GM21529 (cell line): ENCODE measurements at regions not wholly inside any gene's neighbourhood (a gene's known extent, or its start where the extent isn't known, plus 50 kb on each side); places are given as distances from the start of the nearest gene placed in this dataset.

ENCODE experiments used
- ATAC-seq: cut with Tn5 transposase; IDR thresholded peaks from one replicate; pipeline ENCODE4 v1.9.1; 2021; ENCODE audit not compliant: unreplicated experiment

- no peak for ATAC-seq
Observed at GRCh38 chr18:8536231-8536630, 73.0 kb upstream of the RAB12 start.

GRCh38 chr18:8536922-8537321, 72.3 kb upstream of the RAB12 start:
- no peak for ATAC-seq

- no peak for ATAC-seq
Observed at GRCh38 chr18:8537400-8537799, 71.8 kb upstream of the RAB12 start.

DNA sequence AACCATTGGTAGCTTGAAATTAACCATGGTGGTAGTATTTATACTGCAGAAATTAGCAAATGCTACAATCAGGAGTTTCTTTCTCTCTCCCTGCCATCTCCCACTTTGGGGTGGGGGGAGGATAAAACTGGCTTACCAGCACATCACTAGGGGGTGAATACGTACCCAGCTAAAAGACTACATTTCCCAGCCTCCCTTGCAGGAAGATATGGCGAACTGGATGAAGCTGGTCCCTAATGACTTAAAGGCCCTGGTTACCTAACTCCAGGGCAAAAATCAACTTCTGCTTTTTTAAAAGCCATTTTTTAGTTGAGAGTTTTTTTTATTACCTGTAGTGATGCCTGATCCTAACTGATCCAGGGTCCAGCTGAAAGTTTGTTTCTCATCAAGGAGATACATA, 70.3 kb upstream of the RAB12 start:
- no peak for ATAC-seq

DNA sequence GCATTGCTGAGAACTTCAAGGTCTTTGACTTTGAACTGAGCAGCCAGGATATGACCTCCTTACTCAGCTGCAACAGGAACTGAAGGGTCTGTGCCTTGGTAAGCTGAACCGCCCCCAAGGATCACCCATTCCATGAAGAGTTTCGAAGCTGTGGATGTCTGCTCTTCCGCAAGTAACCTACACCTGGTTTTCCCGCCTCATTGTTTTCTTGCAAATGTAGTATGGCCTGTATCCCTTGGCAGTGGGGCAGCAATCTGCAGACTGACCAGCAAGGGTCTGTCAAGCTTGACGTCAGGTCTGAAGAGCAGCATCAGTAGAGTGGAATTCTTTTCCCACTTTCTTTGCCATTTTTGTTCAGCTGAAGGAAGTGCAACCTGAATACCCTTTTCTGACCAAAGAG, 62.6 kb upstream of the RAB12 start:
- no peak for ATAC-seq

DNA sequence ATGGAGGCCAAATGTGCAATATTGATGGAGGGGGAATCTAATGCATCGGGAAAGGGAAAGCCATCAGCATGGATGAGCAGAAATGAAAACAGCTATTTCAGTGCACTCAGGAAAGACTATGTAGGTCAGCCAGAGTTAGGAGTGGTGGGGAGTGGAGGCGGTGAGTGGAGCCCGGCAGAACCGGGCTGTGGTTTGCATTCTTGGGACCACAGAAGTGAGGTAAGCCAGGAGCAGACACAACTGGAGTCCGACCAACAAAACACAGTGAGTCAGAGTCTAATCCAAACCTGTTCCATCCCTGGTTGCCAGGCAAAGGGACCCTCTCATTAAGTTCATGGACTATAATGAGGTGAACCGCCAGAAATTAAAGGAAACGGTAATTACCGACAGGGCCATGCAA, 61.1 kb upstream of the RAB12 start:
- ATAC-seq, result no peak

DNA sequence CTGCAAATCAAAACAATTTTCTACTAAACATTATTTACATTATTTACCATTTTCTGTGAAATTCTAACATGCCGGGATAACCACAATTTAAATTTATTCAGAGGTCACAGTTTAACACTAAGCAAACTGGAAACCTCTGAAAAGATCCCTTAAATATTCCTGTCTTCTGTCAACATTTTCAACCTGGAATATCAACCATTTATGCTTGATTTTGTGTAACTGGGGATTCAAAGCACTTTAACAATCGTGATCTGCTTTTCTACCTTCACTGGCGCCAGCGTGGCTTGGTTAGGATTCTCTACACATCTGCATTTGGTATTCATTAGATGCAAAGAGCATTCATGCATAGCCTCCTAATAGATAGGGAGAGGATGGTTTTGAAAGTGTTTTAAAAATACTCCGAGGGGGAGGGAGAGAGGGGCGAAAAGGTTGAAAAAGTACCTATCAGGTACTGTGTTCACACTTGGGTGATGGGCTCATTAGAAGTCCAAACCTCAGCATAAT, 59.9 kb upstream of the RAB12 start:
- ATAC-seq, result no peak

DNA sequence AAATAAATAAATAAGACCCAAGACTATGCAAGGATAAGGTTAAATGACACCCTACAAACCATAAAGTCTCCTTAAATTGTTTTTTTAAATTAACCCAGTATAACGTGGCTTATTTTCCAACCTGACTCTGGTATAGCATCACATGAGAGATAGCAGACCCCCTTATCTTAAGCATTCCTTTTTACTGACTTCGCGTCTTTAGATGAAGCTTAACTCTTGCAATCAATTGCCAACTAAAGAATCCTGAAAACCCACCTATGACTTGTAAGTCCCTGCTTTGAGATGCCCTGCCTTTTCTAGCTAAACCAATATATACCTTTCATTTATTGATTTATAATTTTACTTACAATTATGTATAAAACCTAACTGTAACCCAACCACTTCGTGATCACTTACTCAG, 57.1 kb upstream of the RAB12 start:
- no peak for ATAC-seq

GRCh38 chr18:8554354-8554753, 54.9 kb upstream of the RAB12 start:
- no peak for ATAC-seq

GRCh38 chr18:8556424-8556823, 52.8 kb upstream of the RAB12 start:
- ATAC-seq, result no peak
